ENCODE measurements at regions not wholly inside any gene's neighbourhood (a gene's known extent, or its start where the extent isn't known, plus 50 kb on each side); places are given as distances from the start of the nearest gene placed in this dataset.

GRCh38 chr9:81037889-81038288, 651.5 kb downstream of the TLE1 start:
- Histone ChIP-seq H3K9me2 (replicated peaks; ENCODE audit: insufficient read depth, low read length) (no peaks in the 10 kb centered on the region), H3K27ac (ENCODE audit: low read depth, low read length) (no peak overlapping the region), H3K4me3 (ENCODE audit: insufficient read depth, low read length, poor library complexity, severe bottlenecking) (no peak overlapping the region), H3K36me3 (ENCODE audit: low read length) (no peaks in the 10 kb centered on the region), H3F3A (ENCODE audit: insufficient read depth) (no peaks in the 10 kb centered on the region), H3K9ac (ENCODE audit: low read length) (no peak overlapping the region), H3K79me2 (ENCODE audit: insufficient read depth, low read length) (no peaks in the 10 kb centered on the region), H4K20me1 (ENCODE audit: low read depth, low read length) (no peaks in the 10 kb centered on the region), H3K27me3 (ENCODE audit: low read length) (no peaks in the 10 kb centered on the region), H3K9me3 (ENCODE audit: insufficient read depth, low read length) (no peaks in the 10 kb centered on the region), H2AFZ (ENCODE audit: low read depth, low read length, severe bottlenecking) (no peak overlapping the region), H3K4me2 (ENCODE audit: low read depth, low read length, poor library complexity, severe bottlenecking) (no peak overlapping the region)
- TF ChIP-seq CTCF (IDR thresholded peaks at IDR 0.05; ENCODE audit: insufficient read depth, low read length, poor library complexity, severe bottlenecking) = no peak
- TF ChIP-seq EZH2phosphoT487 (conservative IDR thresholded peaks at IDR 0.05; ENCODE audit: low read length) = no peak

GRCh38 chr9:81035601-81036000, 653.7 kb downstream of the TLE1 start:
- no peak overlapping the region for H3K4me2 ChIP-seq (ENCODE audit: low read depth, low read length, poor library complexity, severe bottlenecking)
- no peak overlapping the region for H2AFZ ChIP-seq (ENCODE audit: low read depth, low read length, severe bottlenecking)
- no peak overlapping the region for H3K27ac ChIP-seq (ENCODE audit: low read depth, low read length)
- TF ChIP-seq CTCF (IDR thresholded peaks at IDR 0.05; ENCODE audit: insufficient read depth, low read length, poor library complexity, severe bottlenecking) (no peak), EZH2phosphoT487 (conservative IDR thresholded peaks at IDR 0.05; ENCODE audit: low read length) (no peak)
- H3F3A ChIP-seq (ENCODE audit: insufficient read depth) = no peaks in the 10 kb centered on the region
- H4K20me1 ChIP-seq (ENCODE audit: low read depth, low read length) = no peaks in the 10 kb centered on the region
- no peaks in the 10 kb centered on the region for H3K79me2 ChIP-seq (ENCODE audit: insufficient read depth, low read length)
- H3K9ac ChIP-seq (ENCODE audit: low read length) = no peak overlapping the region
- no peak overlapping the region for H3K4me3 ChIP-seq (ENCODE audit: insufficient read depth, low read length, poor library complexity, severe bottlenecking)
- no peaks in the 10 kb centered on the region for H3K9me2 ChIP-seq (replicated peaks; ENCODE audit: insufficient read depth, low read length)
- H3K9me3 ChIP-seq (ENCODE audit: insufficient read depth, low read length) = no peaks in the 10 kb centered on the region
- H3K36me3 ChIP-seq (ENCODE audit: low read length) = no peaks in the 10 kb centered on the region
- H3K27me3 ChIP-seq (ENCODE audit: low read length) = no peaks in the 10 kb centered on the region

- Histone ChIP-seq H3K9me3 (ENCODE audit: insufficient read depth, low read length) (no peaks in the 10 kb centered on the region), H3K27me3 (ENCODE audit: low read length) (no peaks in the 10 kb centered on the region), H3K4me2 (ENCODE audit: low read depth, low read length, poor library complexity, severe bottlenecking) (no peak overlapping the region), H3K9ac (ENCODE audit: low read length) (no peak overlapping the region), H3K9me2 (replicated peaks; ENCODE audit: insufficient read depth, low read length) (no peaks in the 10 kb centered on the region), H2AFZ (ENCODE audit: low read depth, low read length, severe bottlenecking) (no peak overlapping the region), H3K79me2 (ENCODE audit: insufficient read depth, low read length) (no peaks in the 10 kb centered on the region), H3K27ac (ENCODE audit: low read depth, low read length) (no peak overlapping the region), H3K4me3 (ENCODE audit: insufficient read depth, low read length, poor library complexity, severe bottlenecking) (no peak overlapping the region), H3F3A (ENCODE audit: insufficient read depth) (no peaks in the 10 kb centered on the region), H4K20me1 (ENCODE audit: low read depth, low read length) (no peaks in the 10 kb centered on the region), H3K36me3 (ENCODE audit: low read length) (no peaks in the 10 kb centered on the region)
- TF ChIP-seq CTCF (IDR thresholded peaks at IDR 0.05; ENCODE audit: insufficient read depth, low read length, poor library complexity, severe bottlenecking) (no peak), EZH2phosphoT487 (conservative IDR thresholded peaks at IDR 0.05; ENCODE audit: low read length) (no peak)
These were observed 654.2 kb downstream of the TLE1 start for GRCh38 chr9:81035171-81035570.

- Histone ChIP-seq H3K27ac (ENCODE audit: low read depth, low read length) (no peak overlapping the region), H3K79me2 (ENCODE audit: insufficient read depth, low read length) (no peaks in the 10 kb centered on the region), H3K4me3 (ENCODE audit: insufficient read depth, low read length, poor library complexity, severe bottlenecking) (no peak overlapping the region), H3K9me3 (ENCODE audit: insufficient read depth, low read length) (no peaks in the 10 kb centered on the region), H3K27me3 (ENCODE audit: low read length) (no peaks in the 10 kb centered on the region), H3F3A (ENCODE audit: insufficient read depth) (no peaks in the 10 kb centered on the region), H4K20me1 (ENCODE audit: low read depth, low read length) (no peaks in the 10 kb centered on the region), H2AFZ (ENCODE audit: low read depth, low read length, severe bottlenecking) (no peak overlapping the region), H3K9me2 (replicated peaks; ENCODE audit: insufficient read depth, low read length) (no peaks in the 10 kb centered on the region), H3K36me3 (ENCODE audit: low read length) (no peaks in the 10 kb centered on the region), H3K4me2 (ENCODE audit: low read depth, low read length, poor library complexity, severe bottlenecking) (no peak overlapping the region), H3K9ac (ENCODE audit: low read length) (no peak overlapping the region)
- TF ChIP-seq EZH2phosphoT487 (conservative IDR thresholded peaks at IDR 0.05; ENCODE audit: low read length) (no peak), CTCF (IDR thresholded peaks at IDR 0.05; ENCODE audit: insufficient read depth, low read length, poor library complexity, severe bottlenecking) (no peak)
These were observed 656.5 kb downstream of the TLE1 start for GRCh38 chr9:81032831-81033230.
